ENCODE measurements at regions not wholly inside any gene's neighbourhood (a gene's known extent, or its start where the extent isn't known, plus 50 kb on each side); places are given as distances from the start of the nearest gene placed in this dataset.
"Not testable (repeated sequence)": the region's sequence is repeated elsewhere in the genome, so short reads cannot be mapped to it uniquely, and the experiment has no call there.

GRCh38 chr16:25367773-25368524, 110.3 kb upstream of the ZKSCAN2 start:
- no peaks in the 10 kb centered on the region for H3K27me3 ChIP-seq (ENCODE audit: control insufficient read depth, insufficient read depth, low read length)
- no peaks in the 10 kb centered on the region for H3K9me3 ChIP-seq (ENCODE audit: control insufficient read depth, low read depth, low read length)
- no peaks in the 10 kb centered on the region for H3K36me3 ChIP-seq (ENCODE audit: control insufficient read depth, insufficient read depth, low read length)
- peaks cover 6% of the 10 kb centered on the region for H3K4me1 ChIP-seq (ENCODE audit: control insufficient read depth, insufficient read depth, low read length)
- no peak overlapping the region for H3K27ac ChIP-seq (ENCODE audit: low read length)
- DNase-seq = no peak
- no peak overlapping the region for H3K4me3 ChIP-seq (ENCODE audit: low read length)
- WGBS (ENCODE audit: insufficient coverage, low lambda C conversion rate) = 100% methylated on average over 2 of the region's 8 CpGs

- Histone ChIP-seq H3K36me3 (ENCODE audit: control insufficient read depth, insufficient read depth, low read length) (no peaks in the 10 kb centered on the region), H3K4me3 (ENCODE audit: low read length) (no peak overlapping the region), H3K27me3 (ENCODE audit: control insufficient read depth, insufficient read depth, low read length) (no peaks in the 10 kb centered on the region), H3K27ac (ENCODE audit: low read length) (no peak overlapping the region), H3K4me1 (ENCODE audit: control insufficient read depth, insufficient read depth, low read length) (peaks cover 5% of the 10 kb centered on the region), H3K9me3 (ENCODE audit: control insufficient read depth, low read depth, low read length) (no peaks in the 10 kb centered on the region)
- WGBS (ENCODE audit: insufficient coverage, low lambda C conversion rate) = no CpG with 5 or more reads among the region's 2 CpGs
- no peak for DNase-seq
Observed at GRCh38 chr16:25366078-25366477, 108.4 kb upstream of the ZKSCAN2 start.

- not testable (repeated sequence) for H3K9me3 ChIP-seq (ENCODE audit: control insufficient read depth, low read depth, low read length); H3K4me1 ChIP-seq (ENCODE audit: control insufficient read depth, insufficient read depth, low read length); H3K36me3 ChIP-seq (ENCODE audit: control insufficient read depth, insufficient read depth, low read length); H3K4me3 ChIP-seq (ENCODE audit: low read length); H3K27me3 ChIP-seq (ENCODE audit: control insufficient read depth, insufficient read depth, low read length); H3K27ac ChIP-seq (ENCODE audit: low read length)
- peak in 1 of 2 donors; percentile 8 for DNase-seq
- WGBS (ENCODE audit: insufficient coverage, low lambda C conversion rate) = no CpG with 5 or more reads among the region's 8 CpGs
Observed at GRCh38 chr16:25359516-25359915, 101.9 kb upstream of the ZKSCAN2 start.

- no peaks in the 10 kb centered on the region for H3K4me1 ChIP-seq (ENCODE audit: control insufficient read depth, insufficient read depth, low read length)
- no peak overlapping the region for H3K27ac ChIP-seq (ENCODE audit: low read length)
- DNase-seq = peak in 1 of 2 donors; percentile 1
- no peaks in the 10 kb centered on the region for H3K36me3 ChIP-seq (ENCODE audit: control insufficient read depth, insufficient read depth, low read length)
- 86% methylated on average over 1 of the region's 5 CpGs for WGBS (ENCODE audit: insufficient coverage, low lambda C conversion rate)
- no peaks in the 10 kb centered on the region for H3K27me3 ChIP-seq (ENCODE audit: control insufficient read depth, insufficient read depth, low read length)
- no peak overlapping the region for H3K4me3 ChIP-seq (ENCODE audit: low read length)
- no peaks in the 10 kb centered on the region for H3K9me3 ChIP-seq (ENCODE audit: control insufficient read depth, low read depth, low read length)
Observed at GRCh38 chr16:25344006-25344405, 86.4 kb upstream of the ZKSCAN2 start.

GRCh38 chr16:25340973-25341372, 83.3 kb upstream of the ZKSCAN2 start:
- DNase-seq = no peak
- no peaks in the 10 kb centered on the region for H3K27me3 ChIP-seq (ENCODE audit: control insufficient read depth, insufficient read depth, low read length)
- no peaks in the 10 kb centered on the region for H3K4me1 ChIP-seq (ENCODE audit: control insufficient read depth, insufficient read depth, low read length)
- WGBS (ENCODE audit: insufficient coverage, low lambda C conversion rate) = no CpG with 5 or more reads among the region's 2 CpGs
- H3K4me3 ChIP-seq (ENCODE audit: low read length) = no peak overlapping the region
- no peaks in the 10 kb centered on the region for H3K9me3 ChIP-seq (ENCODE audit: control insufficient read depth, low read depth, low read length)
- no peaks in the 10 kb centered on the region for H3K36me3 ChIP-seq (ENCODE audit: control insufficient read depth, insufficient read depth, low read length)
- H3K27ac ChIP-seq (ENCODE audit: low read length) = no peak overlapping the region

GRCh38 chr16:25317732-25318316, 60.2 kb upstream of the ZKSCAN2 start:
- Histone ChIP-seq H3K27me3 (ENCODE audit: control insufficient read depth, insufficient read depth, low read length) (no peaks in the 10 kb centered on the region), H3K4me1 (ENCODE audit: control insufficient read depth, insufficient read depth, low read length) (no peaks in the 10 kb centered on the region), H3K36me3 (ENCODE audit: control insufficient read depth, insufficient read depth, low read length) (no peaks in the 10 kb centered on the region), H3K9me3 (ENCODE audit: control insufficient read depth, low read depth, low read length) (peaks cover 7% of the 10 kb centered on the region), H3K4me3 (ENCODE audit: low read length) (no peak overlapping the region), H3K27ac (ENCODE audit: low read length) (no peak overlapping the region)
- WGBS (ENCODE audit: insufficient coverage, low lambda C conversion rate) = no CpG with 5 or more reads among the region's 3 CpGs
- DNase-seq = no peak

- Histone ChIP-seq H3K4me1 (ENCODE audit: control insufficient read depth, insufficient read depth, low read length) (no peaks in the 10 kb centered on the region), H3K27ac (ENCODE audit: low read length) (no peak overlapping the region), H3K36me3 (ENCODE audit: control insufficient read depth, insufficient read depth, low read length) (no peaks in the 10 kb centered on the region), H3K4me3 (ENCODE audit: low read length) (no peak overlapping the region), H3K9me3 (ENCODE audit: control insufficient read depth, low read depth, low read length) (peaks cover 17% of the 10 kb centered on the region), H3K27me3 (ENCODE audit: control insufficient read depth, insufficient read depth, low read length) (no peaks in the 10 kb centered on the region)
- no peak for DNase-seq
Observed at GRCh38 chr16:25311950-25312349, 54.3 kb upstream of the ZKSCAN2 start.

GRCh38 chr16:25311039-25311438, 53.4 kb upstream of the ZKSCAN2 start:
- Histone ChIP-seq H3K36me3 (ENCODE audit: control insufficient read depth, insufficient read depth, low read length) (no peaks in the 10 kb centered on the region), H3K4me3 (ENCODE audit: low read length) (no peak overlapping the region), H3K27ac (ENCODE audit: low read length) (no peak overlapping the region), H3K27me3 (ENCODE audit: control insufficient read depth, insufficient read depth, low read length) (no peaks in the 10 kb centered on the region), H3K4me1 (ENCODE audit: control insufficient read depth, insufficient read depth, low read length) (no peaks in the 10 kb centered on the region), H3K9me3 (ENCODE audit: control insufficient read depth, low read depth, low read length) (peaks cover 17% of the 10 kb centered on the region)
- no CpG with 5 or more reads among the region's 2 CpGs for WGBS (ENCODE audit: insufficient coverage, low lambda C conversion rate)
- DNase-seq = no peak
